ENCODE measurements at regions not wholly inside any gene's neighbourhood (a gene's known extent, or its start where the extent isn't known, plus 50 kb on each side); places are given as distances from the start of the nearest gene placed in this dataset.

GRCh38 chr7:21198921-21199320, 229.0 kb upstream of the SP4 start:
- DNase-seq (ENCODE audit: low read depth in 4 of 4, low spot score in 2 of 4) = no peak

- DNase-seq (ENCODE audit: low read depth in 4 of 4, low spot score in 2 of 4) = no peak
Measured at GRCh38 chr7:21200503-21200902, 227.4 kb upstream of the SP4 start.

GRCh38 chr7:21214657-21215056, 213.2 kb upstream of the SP4 start:
- DNase-seq (ENCODE audit: low read depth in 4 of 4, low spot score in 2 of 4) = no peak

DNA sequence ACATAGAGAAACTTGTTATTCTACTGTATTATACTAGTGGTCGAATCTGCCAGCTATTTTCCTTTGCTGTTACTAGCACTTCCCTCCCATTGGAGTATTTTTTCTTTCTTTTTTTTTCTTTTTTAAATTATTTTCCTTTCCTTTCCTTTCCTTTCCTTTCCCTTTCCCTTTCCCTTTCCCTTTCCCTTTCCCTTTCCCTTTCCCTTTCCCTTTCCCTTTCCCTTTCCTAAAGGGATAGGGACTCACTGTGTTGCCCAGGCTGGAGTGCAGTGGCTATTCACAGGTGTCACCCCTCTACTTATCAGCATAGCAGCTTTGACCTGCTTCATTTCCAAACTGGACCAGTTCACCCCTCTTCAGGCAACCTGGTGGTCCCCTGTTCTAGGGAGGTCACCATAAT, 212.6 kb upstream of the SP4 start:
- no peak for DNase-seq (ENCODE audit: low read depth in 4 of 4, low spot score in 2 of 4)

DNA sequence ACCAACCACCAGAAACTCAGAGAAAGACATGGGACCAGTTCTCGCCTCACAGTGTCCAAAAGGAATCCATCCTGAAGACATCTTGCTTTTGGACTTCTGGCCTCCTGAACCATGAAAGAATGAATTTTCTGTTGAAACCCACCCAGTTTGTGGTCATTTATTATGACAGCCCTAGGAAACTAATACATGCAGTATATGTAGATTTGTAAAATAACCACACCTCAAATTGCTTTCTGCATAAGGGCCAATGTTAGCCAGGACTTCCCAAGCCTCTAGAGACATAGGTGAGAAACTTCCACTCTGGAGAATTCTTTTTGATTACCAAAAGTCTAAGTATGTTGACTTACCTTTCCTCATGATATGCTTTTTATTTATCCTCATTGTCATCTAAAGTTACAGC, 210.5 kb upstream of the SP4 start:
- no peak for DNase-seq (ENCODE audit: low read depth in 4 of 4, low spot score in 2 of 4)

- no peak for DNase-seq (ENCODE audit: low read depth in 4 of 4, low spot score in 2 of 4)
Measured at GRCh38 chr7:21218155-21218554, 209.7 kb upstream of the SP4 start.

DNA sequence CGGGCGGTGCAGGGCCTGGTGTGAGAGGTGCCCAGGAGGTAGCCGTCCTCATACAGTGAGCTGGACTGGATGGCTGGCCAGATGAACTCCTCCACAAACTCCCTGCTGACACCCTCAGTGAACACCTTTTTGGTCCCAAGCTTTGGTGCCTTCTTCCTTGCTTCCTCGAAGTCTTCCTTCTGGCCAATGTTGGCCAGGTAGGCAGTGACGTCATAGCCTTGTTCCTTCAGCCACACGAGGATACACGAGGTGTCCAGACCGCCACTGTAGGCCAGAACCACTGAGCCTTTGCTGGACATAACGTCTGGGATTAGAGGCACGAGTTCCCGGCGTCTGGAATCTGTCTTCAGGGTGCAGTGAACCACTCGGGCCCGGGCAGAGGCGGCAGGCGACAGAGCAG, 206.8 kb upstream of the SP4 start:
- DNase-seq (ENCODE audit: low read depth in 4 of 4, low spot score in 2 of 4) = no peak

GRCh38 chr7:21238400-21239116, 189.3 kb upstream of the SP4 start:
- DNase-seq (ENCODE audit: low read depth in 4 of 4, low spot score in 2 of 4) = no peak

DNA sequence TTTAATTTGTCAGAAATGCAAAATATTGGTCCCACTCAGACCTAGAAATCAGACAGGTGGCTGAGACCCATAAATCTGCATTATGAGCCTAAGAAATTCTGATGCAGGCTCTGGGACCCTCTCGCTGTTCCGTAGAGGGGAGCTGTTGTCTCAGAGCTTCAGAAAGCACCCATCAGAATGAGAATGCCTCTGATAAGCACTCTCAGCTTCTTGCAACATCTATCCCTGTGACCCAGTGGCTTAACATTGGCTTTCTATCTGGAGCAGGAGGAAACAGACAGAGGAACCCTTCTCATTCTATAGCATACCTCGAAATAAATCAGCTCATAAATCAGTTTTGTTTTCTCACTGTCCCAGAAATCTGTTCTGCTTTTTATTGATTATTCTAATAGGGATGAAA, 184.6 kb upstream of the SP4 start:
- no peak for DNase-seq (ENCODE audit: low read depth in 4 of 4, low spot score in 2 of 4)

DNA sequence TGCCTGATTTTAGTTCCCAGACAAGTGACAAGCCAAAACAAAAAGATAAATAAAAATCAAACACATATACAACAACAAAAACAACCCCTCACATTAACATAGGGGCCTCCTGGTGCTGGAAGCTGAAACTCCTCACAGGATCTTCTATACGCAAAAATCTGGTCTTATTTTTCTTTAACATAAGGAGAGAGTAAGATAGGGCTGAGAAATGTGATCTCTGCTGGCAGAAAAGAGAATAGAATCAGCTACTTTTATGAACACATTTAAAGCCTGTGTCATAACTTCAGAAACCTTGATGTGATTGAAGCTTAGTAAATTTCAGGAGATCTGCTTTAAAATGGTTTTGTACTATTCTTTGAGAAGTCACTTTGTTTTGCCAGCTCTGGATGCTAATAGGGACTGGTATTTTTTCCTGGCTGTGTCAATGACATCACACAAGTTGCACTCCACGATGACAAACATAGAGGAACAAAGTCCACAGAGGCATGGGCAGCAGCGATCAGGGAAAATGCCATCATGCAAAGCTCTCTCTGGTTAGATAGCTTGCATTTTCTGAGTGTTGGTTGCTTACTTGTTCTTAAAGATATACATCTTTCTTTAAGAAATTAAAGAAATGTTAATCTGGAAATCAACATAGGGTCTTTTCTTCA, 176.6 kb upstream of the SP4 start:
- no peak for DNase-seq (ENCODE audit: low read depth in 4 of 4, low spot score in 2 of 4)

GRCh38 chr7:21253740-21254687, 173.9 kb upstream of the SP4 start:
- peak; percentile 53 to 85 (median 66) for DNase-seq (ENCODE audit: low read depth in 4 of 4, low spot score in 2 of 4)

GRCh38 chr7:21256310-21256877, 171.5 kb upstream of the SP4 start:
- peak in 1 of 4 donors; percentile 43 for DNase-seq (ENCODE audit: low read depth in 4 of 4, low spot score in 2 of 4)

- DNase-seq (ENCODE audit: low read depth in 4 of 4, low spot score in 2 of 4) = no peak
Measured at GRCh38 chr7:21260939-21261338, 166.9 kb upstream of the SP4 start.

GRCh38 chr7:21261627-21262594, 166.0 kb upstream of the SP4 start:
- no peak for DNase-seq (ENCODE audit: low read depth in 4 of 4, low spot score in 2 of 4)

GRCh38 chr7:21269021-21269420, 158.9 kb upstream of the SP4 start:
- DNase-seq (ENCODE audit: low read depth in 4 of 4, low spot score in 2 of 4) = no peak

DNA sequence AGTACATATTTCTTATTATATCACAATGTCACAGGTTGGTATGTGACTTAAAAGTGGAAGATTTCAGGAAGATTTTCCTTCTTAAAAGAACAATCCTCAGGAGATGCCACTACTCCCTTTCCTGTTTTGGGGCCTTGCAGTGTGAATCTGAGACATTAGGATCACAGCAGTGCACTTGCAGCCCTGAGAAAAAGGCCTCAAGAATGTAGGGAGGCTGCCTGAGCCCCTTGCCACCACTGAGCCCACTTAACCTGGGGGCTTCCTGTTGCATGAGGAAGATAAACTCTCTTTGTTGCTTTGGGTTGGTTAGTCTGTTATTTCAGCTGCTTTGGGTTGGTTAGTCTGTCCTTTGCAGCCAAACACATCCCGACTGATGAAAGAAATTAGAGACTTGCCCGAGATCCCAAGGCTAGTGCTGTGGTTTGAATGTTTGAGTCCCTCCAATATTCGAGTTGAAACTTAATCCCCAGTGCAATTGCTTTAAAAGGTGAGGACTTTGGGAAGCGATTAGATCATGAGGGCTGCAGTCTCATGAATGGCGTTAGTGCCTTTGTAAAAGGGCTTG, 151.3 kb upstream of the SP4 start:
- DNase-seq (ENCODE audit: low read depth in 4 of 4, low spot score in 2 of 4) = no peak

- DNase-seq (ENCODE audit: low read depth in 4 of 4, low spot score in 2 of 4) = no peak
Measured at GRCh38 chr7:21278944-21279343, 148.9 kb upstream of the SP4 start.

DNA sequence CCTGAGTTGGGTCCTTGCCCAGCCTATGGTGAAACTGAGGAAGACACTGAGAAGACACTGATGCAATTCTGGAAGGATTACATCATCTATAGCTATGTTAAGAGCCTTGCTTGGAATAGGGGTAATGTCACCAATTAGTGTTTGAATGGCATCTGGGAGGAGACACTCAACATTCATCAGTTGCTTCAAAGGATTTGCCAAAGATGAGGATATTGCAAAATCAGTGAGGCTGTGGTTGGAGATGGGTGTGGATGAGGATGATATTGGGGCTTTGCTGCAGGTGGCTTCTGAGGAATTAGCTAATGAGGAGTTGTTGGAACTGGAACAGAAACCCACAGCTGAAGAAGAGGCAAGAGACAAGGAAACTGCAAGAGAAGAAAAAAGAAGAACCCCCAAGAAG, 146.7 kb upstream of the SP4 start:
- DNase-seq (ENCODE audit: low read depth in 4 of 4, low spot score in 2 of 4) = no peak

- no peak for DNase-seq (ENCODE audit: low read depth in 4 of 4, low spot score in 2 of 4)
Measured at GRCh38 chr7:21293771-21294170, 134.1 kb upstream of the SP4 start.

DNA sequence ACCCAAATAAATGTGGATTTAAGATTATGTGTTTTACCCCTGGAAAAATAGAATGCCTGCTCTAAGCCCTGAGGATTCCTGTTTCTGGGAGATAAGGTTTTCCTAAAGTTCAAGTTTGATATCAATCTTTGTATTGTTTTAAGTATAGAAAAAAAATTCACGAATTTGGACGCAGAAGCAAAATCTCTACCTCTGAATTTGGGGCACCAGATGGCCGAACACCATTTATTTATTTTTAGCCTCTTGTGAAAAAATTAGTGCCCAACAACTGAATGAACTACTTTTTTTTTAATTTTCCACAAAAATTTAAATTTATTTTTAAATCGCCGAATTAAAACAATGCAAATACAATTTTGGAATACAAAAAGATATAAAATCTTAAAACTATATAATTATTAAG, 128.1 kb upstream of the SP4 start:
- no peak for DNase-seq (ENCODE audit: low read depth in 4 of 4, low spot score in 2 of 4)
